Ishikawa (cell line): ENCODE measurements at regions not wholly inside any gene's neighbourhood (a gene's known extent, or its start where the extent isn't known, plus 50 kb on each side); places are given as distances from the start of the nearest gene placed in this dataset.

ENCODE experiments used
- CEBPB ChIP-seq: IDR thresholded peaks from 2 replicates; pipeline ENCODE4 v1.6.1; 2012
- CREB1 ChIP-seq: IDR thresholded peaks from 2 replicates; pipeline ENCODE4 v1.6.1; 2012; ENCODE audit warnings: low read depth
- EGR1 ChIP-seq: IDR thresholded peaks from 2 replicates; pipeline ENCODE4 v1.6.1; 2012
- EP300 ChIP-seq: IDR thresholded peaks from 2 replicates; pipeline ENCODE4 v1.6.1; 2012; ENCODE audit warnings: borderline replicate concordance
- FOXM1 ChIP-seq: IDR thresholded peaks from 2 replicates; pipeline ENCODE4 v1.6.1; 2012; ENCODE audit warnings: low read depth, borderline replicate concordance
- MAX ChIP-seq: IDR thresholded peaks from 2 replicates; pipeline ENCODE4 v1.6.1; 2012
- NFIC ChIP-seq: IDR thresholded peaks from 2 replicates; pipeline ENCODE4 v1.6.1; 2012
- RAD21 ChIP-seq: IDR thresholded peaks from 2 replicates; pipeline ENCODE4 v1.6.1; 2012; ENCODE audit warnings: low read depth
- TAF1 ChIP-seq: IDR thresholded peaks from 2 replicates; pipeline ENCODE4 v1.6.1; 2012; ENCODE audit warnings: low read depth, mild to moderate bottlenecking
- TCF12 ChIP-seq: IDR thresholded peaks from 2 replicates; pipeline ENCODE4 v1.6.1; 2012; ENCODE audit warnings: low read depth
- TEAD4 ChIP-seq: IDR thresholded peaks from 2 replicates; pipeline ENCODE4 v1.6.1; 2012
- USF1 ChIP-seq: IDR thresholded peaks from 2 replicates; pipeline ENCODE4 v1.6.1; 2012
- YY1 ChIP-seq: IDR thresholded peaks from 2 replicates; pipeline ENCODE4 v1.6.1; 2012; ENCODE audit warnings: low read depth
- ZBTB7A ChIP-seq: IDR thresholded peaks from 2 replicates; pipeline ENCODE4 v1.6.1; 2012; ENCODE audit warnings: low read depth
- TF ChIP-seq, protein P1 (sequence below): IDR thresholded peaks from 2 replicates; pipeline ENCODE4 v1.6.1; 2012; ENCODE audit warnings: low read depth, mild to moderate bottlenecking

DNA sequence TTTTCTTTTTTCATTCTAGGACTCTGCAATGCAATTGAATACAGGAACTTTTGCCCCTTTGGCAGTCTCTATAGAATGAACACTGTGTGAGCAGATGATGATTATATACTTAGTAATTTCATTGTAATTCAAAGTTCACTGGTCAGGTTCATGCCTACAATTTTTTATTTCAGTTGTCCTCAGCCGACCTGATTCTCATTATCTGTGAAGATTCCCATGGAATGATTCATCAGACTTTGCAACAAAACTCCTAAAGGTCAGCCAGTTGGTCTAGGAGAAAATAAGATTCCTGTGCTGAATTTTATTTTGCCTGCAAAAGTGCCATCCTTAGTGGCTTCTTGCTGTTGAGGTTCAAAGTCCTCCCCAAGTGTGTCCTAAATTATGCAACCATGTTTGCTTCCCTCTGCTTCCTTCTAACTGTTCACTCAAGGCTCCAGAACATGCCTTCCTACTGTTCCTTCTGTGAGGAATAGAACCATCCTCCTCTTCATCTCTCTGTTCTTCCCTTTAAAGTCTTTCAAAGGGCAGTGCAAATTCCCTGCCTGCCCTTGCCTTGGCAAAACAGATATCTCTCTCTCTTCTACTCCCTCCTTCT is 194.2 kb upstream of the CNR1 start:
- TF ChIP-seq EGR1: no peak
- no peak for TF ChIP-seq NFIC
- TF ChIP-seq USF1: no peak
- no peak for TF ChIP-seq MAX
- no peak for TF ChIP-seq CREB1
- TF ChIP-seq EP300: no peak
- no peak for TF ChIP-seq TAF1
- no peak for TF ChIP-seq RAD21
- no peak for TF ChIP-seq ZBTB7A
- TF ChIP-seq TCF12: no peak
- no peak for TF ChIP-seq FOXM1
- TF ChIP-seq TEAD4: no peak
- TF ChIP-seq, protein P1, sequence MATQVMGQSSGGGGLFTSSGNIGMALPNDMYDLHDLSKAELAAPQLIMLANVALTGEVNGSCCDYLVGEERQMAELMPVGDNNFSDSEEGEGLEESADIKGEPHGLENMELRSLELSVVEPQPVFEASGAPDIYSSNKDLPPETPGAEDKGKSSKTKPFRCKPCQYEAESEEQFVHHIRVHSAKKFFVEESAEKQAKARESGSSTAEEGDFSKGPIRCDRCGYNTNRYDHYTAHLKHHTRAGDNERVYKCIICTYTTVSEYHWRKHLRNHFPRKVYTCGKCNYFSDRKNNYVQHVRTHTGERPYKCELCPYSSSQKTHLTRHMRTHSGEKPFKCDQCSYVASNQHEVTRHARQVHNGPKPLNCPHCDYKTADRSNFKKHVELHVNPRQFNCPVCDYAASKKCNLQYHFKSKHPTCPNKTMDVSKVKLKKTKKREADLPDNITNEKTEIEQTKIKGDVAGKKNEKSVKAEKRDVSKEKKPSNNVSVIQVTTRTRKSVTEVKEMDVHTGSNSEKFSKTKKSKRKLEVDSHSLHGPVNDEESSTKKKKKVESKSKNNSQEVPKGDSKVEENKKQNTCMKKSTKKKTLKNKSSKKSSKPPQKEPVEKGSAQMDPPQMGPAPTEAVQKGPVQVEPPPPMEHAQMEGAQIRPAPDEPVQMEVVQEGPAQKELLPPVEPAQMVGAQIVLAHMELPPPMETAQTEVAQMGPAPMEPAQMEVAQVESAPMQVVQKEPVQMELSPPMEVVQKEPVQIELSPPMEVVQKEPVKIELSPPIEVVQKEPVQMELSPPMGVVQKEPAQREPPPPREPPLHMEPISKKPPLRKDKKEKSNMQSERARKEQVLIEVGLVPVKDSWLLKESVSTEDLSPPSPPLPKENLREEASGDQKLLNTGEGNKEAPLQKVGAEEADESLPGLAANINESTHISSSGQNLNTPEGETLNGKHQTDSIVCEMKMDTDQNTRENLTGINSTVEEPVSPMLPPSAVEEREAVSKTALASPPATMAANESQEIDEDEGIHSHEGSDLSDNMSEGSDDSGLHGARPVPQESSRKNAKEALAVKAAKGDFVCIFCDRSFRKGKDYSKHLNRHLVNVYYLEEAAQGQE: no peak
- no peak for TF ChIP-seq CEBPB
- no peak for TF ChIP-seq YY1

DNA sequence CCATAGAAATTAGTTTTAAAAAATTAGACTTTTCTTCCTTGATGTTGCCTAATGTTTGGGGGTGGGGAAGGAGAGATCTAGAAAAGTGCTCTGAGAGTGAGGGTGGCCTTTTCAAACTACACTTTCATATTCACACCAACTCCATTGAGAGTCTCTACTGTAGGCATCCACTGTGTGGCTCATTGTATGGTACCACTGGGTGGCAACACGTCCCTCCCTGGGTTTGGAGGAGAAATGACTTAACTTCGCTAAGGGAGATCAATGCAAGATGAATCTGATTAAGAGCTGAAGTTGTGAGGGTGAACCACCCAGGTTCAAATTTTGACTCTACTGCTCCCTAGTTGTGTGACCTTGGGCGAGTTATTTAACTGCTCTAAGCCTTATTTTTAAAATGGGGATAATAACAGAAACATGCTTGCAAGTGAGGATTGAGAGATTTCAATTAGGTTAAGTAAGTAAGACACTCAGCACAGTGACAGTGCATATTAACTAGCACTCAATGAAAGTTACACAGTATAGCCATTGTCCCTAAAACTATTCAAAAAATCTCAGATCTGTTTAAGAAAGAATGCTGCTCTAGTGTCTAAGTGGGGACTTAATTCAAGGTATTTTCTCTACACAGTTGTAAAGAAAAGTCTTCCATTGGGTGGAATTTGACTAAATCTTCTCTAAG is 193.5 kb upstream of the CNR1 start:
- TF ChIP-seq MAX: no peak

- TF ChIP-seq TCF12: no peak
- TF ChIP-seq EP300: no peak
- TF ChIP-seq, protein P1: no peak
- no peak for TF ChIP-seq EGR1
- no peak for TF ChIP-seq TAF1
- no peak for TF ChIP-seq MAX
- TF ChIP-seq CEBPB: no peak
- TF ChIP-seq FOXM1: no peak
- TF ChIP-seq YY1: no peak
Observed at GRCh38 chr6:88358846-88359245, 192.7 kb upstream of the CNR1 start.

GRCh38 chr6:88349511-88349910 is 183.4 kb upstream of the CNR1 start:
- TF ChIP-seq USF1 (no peak), RAD21 (no peak), EP300 (no peak), FOXM1 (no peak), NFIC (no peak), EGR1 (no peak), TAF1 (no peak), CEBPB (no peak), ZBTB7A (no peak), CREB1 (no peak), TCF12 (no peak), YY1 (no peak), MAX (no peak), TEAD4 (no peak)
- TF ChIP-seq, protein P1: no peak
